ENCODE measurements at regions not wholly inside any gene's neighbourhood (a gene's known extent, or its start where the extent isn't known, plus 50 kb on each side); places are given as distances from the start of the nearest gene placed in this dataset.

- H3K27ac ChIP-seq (ENCODE audit: insufficient read depth, low read length, poor library complexity, severe bottlenecking): no peak overlapping the region
- no peaks in the 10 kb centered on the region for H3K4me1 ChIP-seq (ENCODE audit: control insufficient read depth, insufficient read depth, low read length, poor library complexity, severe bottlenecking)
- H3K9me3 ChIP-seq (ENCODE audit: control insufficient read depth, low read length): no peaks in the 10 kb centered on the region
- no peak for DNase-seq
- H3K4me3 ChIP-seq (ENCODE audit: insufficient read depth, low read depth, low read length, poor library complexity, severe bottlenecking): no peak overlapping the region
- H3K36me3 ChIP-seq (ENCODE audit: control insufficient read depth, insufficient read depth, low read length): no peaks in the 10 kb centered on the region
- H3K27me3 ChIP-seq (replicated peaks; ENCODE audit: control insufficient read depth, insufficient read depth, low read length, poor library complexity, severe bottlenecking): no peaks in the 10 kb centered on the region
Measured at GRCh38 chr5:74112372-74113195, 486.6 kb downstream of the ARHGEF28 start.

- DNase-seq: no peak
- H3K36me3 ChIP-seq (ENCODE audit: control insufficient read depth, insufficient read depth, low read length): no peaks in the 10 kb centered on the region
- H3K27ac ChIP-seq (ENCODE audit: insufficient read depth, low read length, poor library complexity, severe bottlenecking): no peak overlapping the region
- no peaks in the 10 kb centered on the region for H3K4me1 ChIP-seq (ENCODE audit: control insufficient read depth, insufficient read depth, low read length, poor library complexity, severe bottlenecking)
- no peaks in the 10 kb centered on the region for H3K9me3 ChIP-seq (ENCODE audit: control insufficient read depth, low read length)
- H3K27me3 ChIP-seq (replicated peaks; ENCODE audit: control insufficient read depth, insufficient read depth, low read length, poor library complexity, severe bottlenecking): no peaks in the 10 kb centered on the region
- H3K4me3 ChIP-seq (ENCODE audit: insufficient read depth, low read depth, low read length, poor library complexity, severe bottlenecking): no peak overlapping the region
Measured at GRCh38 chr5:74111764-74112163, 485.8 kb downstream of the ARHGEF28 start.

- Histone ChIP-seq H3K36me3 (ENCODE audit: control insufficient read depth, insufficient read depth, low read length) (no peaks in the 10 kb centered on the region), H3K27ac (ENCODE audit: insufficient read depth, low read length, poor library complexity, severe bottlenecking) (no peak overlapping the region), H3K9me3 (ENCODE audit: control insufficient read depth, low read length) (no peaks in the 10 kb centered on the region), H3K4me3 (ENCODE audit: insufficient read depth, low read depth, low read length, poor library complexity, severe bottlenecking) (no peak overlapping the region), H3K4me1 (ENCODE audit: control insufficient read depth, insufficient read depth, low read length, poor library complexity, severe bottlenecking) (no peaks in the 10 kb centered on the region), H3K27me3 (replicated peaks; ENCODE audit: control insufficient read depth, insufficient read depth, low read length, poor library complexity, severe bottlenecking) (no peaks in the 10 kb centered on the region)
- DNase-seq: no peak
Measured at GRCh38 chr5:74109344-74109743, 483.3 kb downstream of the ARHGEF28 start.

GRCh38 chr5:74107899-74108298 is 481.9 kb downstream of the ARHGEF28 start:
- no peak overlapping the region for H3K4me3 ChIP-seq (ENCODE audit: insufficient read depth, low read depth, low read length, poor library complexity, severe bottlenecking)
- H3K4me1 ChIP-seq (ENCODE audit: control insufficient read depth, insufficient read depth, low read length, poor library complexity, severe bottlenecking): no peaks in the 10 kb centered on the region
- DNase-seq: no peak
- H3K27me3 ChIP-seq (replicated peaks; ENCODE audit: control insufficient read depth, insufficient read depth, low read length, poor library complexity, severe bottlenecking): no peaks in the 10 kb centered on the region
- H3K36me3 ChIP-seq (ENCODE audit: control insufficient read depth, insufficient read depth, low read length): no peaks in the 10 kb centered on the region
- no peaks in the 10 kb centered on the region for H3K9me3 ChIP-seq (ENCODE audit: control insufficient read depth, low read length)
- H3K27ac ChIP-seq (ENCODE audit: insufficient read depth, low read length, poor library complexity, severe bottlenecking): no peak overlapping the region

- H3K9me3 ChIP-seq (ENCODE audit: control insufficient read depth, low read length): no peaks in the 10 kb centered on the region
- no peaks in the 10 kb centered on the region for H3K4me1 ChIP-seq (ENCODE audit: control insufficient read depth, insufficient read depth, low read length, poor library complexity, severe bottlenecking)
Measured at GRCh38 chr5:74105126-74105780, 479.3 kb downstream of the ARHGEF28 start.

GRCh38 chr5:74103131-74104023 is 477.4 kb downstream of the ARHGEF28 start:
- no peaks in the 10 kb centered on the region for H3K4me1 ChIP-seq (ENCODE audit: control insufficient read depth, insufficient read depth, low read length, poor library complexity, severe bottlenecking)
- no peak overlapping the region for H3K27ac ChIP-seq (ENCODE audit: insufficient read depth, low read length, poor library complexity, severe bottlenecking)
- no peaks in the 10 kb centered on the region for H3K27me3 ChIP-seq (replicated peaks; ENCODE audit: control insufficient read depth, insufficient read depth, low read length, poor library complexity, severe bottlenecking)
- H3K4me3 ChIP-seq (ENCODE audit: insufficient read depth, low read depth, low read length, poor library complexity, severe bottlenecking): no peak overlapping the region
- DNase-seq: no peak
- H3K36me3 ChIP-seq (ENCODE audit: control insufficient read depth, insufficient read depth, low read length): no peaks in the 10 kb centered on the region
- no peaks in the 10 kb centered on the region for H3K9me3 ChIP-seq (ENCODE audit: control insufficient read depth, low read length)

More at GRCh38 chr5:74105126-74105780, 479.3 kb downstream of the ARHGEF28 start:
- H3K36me3 ChIP-seq (ENCODE audit: control insufficient read depth, insufficient read depth, low read length): no peaks in the 10 kb centered on the region
- H3K27me3 ChIP-seq (replicated peaks; ENCODE audit: control insufficient read depth, insufficient read depth, low read length, poor library complexity, severe bottlenecking): no peaks in the 10 kb centered on the region
- DNase-seq: no peak
- no peak overlapping the region for H3K27ac ChIP-seq (ENCODE audit: insufficient read depth, low read length, poor library complexity, severe bottlenecking)
- no peak overlapping the region for H3K4me3 ChIP-seq (ENCODE audit: insufficient read depth, low read depth, low read length, poor library complexity, severe bottlenecking)

- H3K36me3 ChIP-seq (ENCODE audit: control insufficient read depth, insufficient read depth, low read length): no peaks in the 10 kb centered on the region
- H3K9me3 ChIP-seq (ENCODE audit: control insufficient read depth, low read length): no peaks in the 10 kb centered on the region
- no peak overlapping the region for H3K27ac ChIP-seq (ENCODE audit: insufficient read depth, low read length, poor library complexity, severe bottlenecking)
- no peak overlapping the region for H3K4me3 ChIP-seq (ENCODE audit: insufficient read depth, low read depth, low read length, poor library complexity, severe bottlenecking)
- H3K4me1 ChIP-seq (ENCODE audit: control insufficient read depth, insufficient read depth, low read length, poor library complexity, severe bottlenecking): no peaks in the 10 kb centered on the region
- no peaks in the 10 kb centered on the region for H3K27me3 ChIP-seq (replicated peaks; ENCODE audit: control insufficient read depth, insufficient read depth, low read length, poor library complexity, severe bottlenecking)
- DNase-seq: no peak
Measured at GRCh38 chr5:74100268-74100665, 474.3 kb downstream of the ARHGEF28 start.

GRCh38 chr5:74099538-74100267 is 473.7 kb downstream of the ARHGEF28 start:
- no peaks in the 10 kb centered on the region for H3K4me1 ChIP-seq (ENCODE audit: control insufficient read depth, insufficient read depth, low read length, poor library complexity, severe bottlenecking)
- no peaks in the 10 kb centered on the region for H3K9me3 ChIP-seq (ENCODE audit: control insufficient read depth, low read length)
- H3K36me3 ChIP-seq (ENCODE audit: control insufficient read depth, insufficient read depth, low read length): no peaks in the 10 kb centered on the region
- H3K27ac ChIP-seq (ENCODE audit: insufficient read depth, low read length, poor library complexity, severe bottlenecking): no peak overlapping the region
- H3K4me3 ChIP-seq (ENCODE audit: insufficient read depth, low read depth, low read length, poor library complexity, severe bottlenecking): no peak overlapping the region
- H3K27me3 ChIP-seq (replicated peaks; ENCODE audit: control insufficient read depth, insufficient read depth, low read length, poor library complexity, severe bottlenecking): no peaks in the 10 kb centered on the region
- DNase-seq: no peak

GRCh38 chr5:74098941-74099340 is 472.9 kb downstream of the ARHGEF28 start:
- H3K4me3 ChIP-seq (ENCODE audit: insufficient read depth, low read depth, low read length, poor library complexity, severe bottlenecking): no peak overlapping the region
- H3K27me3 ChIP-seq (replicated peaks; ENCODE audit: control insufficient read depth, insufficient read depth, low read length, poor library complexity, severe bottlenecking): no peaks in the 10 kb centered on the region
- no peaks in the 10 kb centered on the region for H3K36me3 ChIP-seq (ENCODE audit: control insufficient read depth, insufficient read depth, low read length)
- H3K27ac ChIP-seq (ENCODE audit: insufficient read depth, low read length, poor library complexity, severe bottlenecking): no peak overlapping the region
- no peak for DNase-seq
- H3K9me3 ChIP-seq (ENCODE audit: control insufficient read depth, low read length): no peaks in the 10 kb centered on the region
- H3K4me1 ChIP-seq (ENCODE audit: control insufficient read depth, insufficient read depth, low read length, poor library complexity, severe bottlenecking): no peaks in the 10 kb centered on the region

Data from effector memory CD4-positive, alpha-beta T cell (primary cell).